HL-60 (cell line): ENCODE measurements at regions not wholly inside any gene's neighbourhood (a gene's known extent, or its start where the extent isn't known, plus 50 kb on each side); places are given as distances from the start of the nearest gene placed in this dataset.

Experiments used
- SPI1 ChIP-seq: IDR thresholded peaks from 2 replicates; pipeline ENCODE4 v1.6.1; 2012; ENCODE audit warnings: low read depth, mild to moderate bottlenecking, borderline replicate concordance
- TF ChIP-seq, protein P1 (sequence below): IDR thresholded peaks from one replicate; pipeline ENCODE4 v1.5.1; 2011; ENCODE audit warnings: low read length, control low read depth, inconsistent platforms; ENCODE audit not compliant: insufficient read depth

GRCh38 chr13:53466576-53466975, 438.0 kb downstream of the OLFM4 start:
- TF ChIP-seq, protein P1, sequence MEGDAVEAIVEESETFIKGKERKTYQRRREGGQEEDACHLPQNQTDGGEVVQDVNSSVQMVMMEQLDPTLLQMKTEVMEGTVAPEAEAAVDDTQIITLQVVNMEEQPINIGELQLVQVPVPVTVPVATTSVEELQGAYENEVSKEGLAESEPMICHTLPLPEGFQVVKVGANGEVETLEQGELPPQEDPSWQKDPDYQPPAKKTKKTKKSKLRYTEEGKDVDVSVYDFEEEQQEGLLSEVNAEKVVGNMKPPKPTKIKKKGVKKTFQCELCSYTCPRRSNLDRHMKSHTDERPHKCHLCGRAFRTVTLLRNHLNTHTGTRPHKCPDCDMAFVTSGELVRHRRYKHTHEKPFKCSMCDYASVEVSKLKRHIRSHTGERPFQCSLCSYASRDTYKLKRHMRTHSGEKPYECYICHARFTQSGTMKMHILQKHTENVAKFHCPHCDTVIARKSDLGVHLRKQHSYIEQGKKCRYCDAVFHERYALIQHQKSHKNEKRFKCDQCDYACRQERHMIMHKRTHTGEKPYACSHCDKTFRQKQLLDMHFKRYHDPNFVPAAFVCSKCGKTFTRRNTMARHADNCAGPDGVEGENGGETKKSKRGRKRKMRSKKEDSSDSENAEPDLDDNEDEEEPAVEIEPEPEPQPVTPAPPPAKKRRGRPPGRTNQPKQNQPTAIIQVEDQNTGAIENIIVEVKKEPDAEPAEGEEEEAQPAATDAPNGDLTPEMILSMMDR, result no peak
- no peak for TF ChIP-seq SPI1
